ENCODE measurements at regions not wholly inside any gene's neighbourhood (a gene's known extent, or its start where the extent isn't known, plus 50 kb on each side); places are given as distances from the start of the nearest gene placed in this dataset.

DNA sequence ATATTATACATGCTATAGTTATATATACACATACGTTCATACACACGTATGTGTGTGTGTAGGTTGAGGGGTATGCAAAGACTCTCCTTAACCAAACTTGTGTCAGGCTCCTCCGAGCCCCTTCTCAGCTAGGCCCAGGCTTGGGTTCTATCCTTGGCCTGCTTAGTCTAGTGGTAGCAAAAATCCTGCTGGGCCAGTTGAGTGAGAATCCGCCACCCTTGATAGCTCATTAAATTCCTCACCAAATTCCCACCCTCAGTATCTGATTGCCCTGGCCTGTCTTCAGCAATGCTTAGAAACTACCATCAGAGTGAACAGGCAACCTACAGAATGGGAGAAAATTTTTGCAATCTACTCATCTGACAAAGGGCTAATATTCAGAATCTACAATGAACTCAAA is 126.5 kb downstream of the TSN start:
- peaks cover 10% of the 10 kb centered on the region for H3K27me3 ChIP-seq (replicated peaks; ENCODE audit: insufficient read depth)
- H3F3A ChIP-seq (ENCODE audit: insufficient read depth): no peaks in the 10 kb centered on the region
- in situ Hi-C loops (cut with MboI): no loop called here
- no peak overlapping the region for H3K4me3 ChIP-seq
- 64 to 74% methylated on average over 4 of the region's 4 CpGs for WGBS, 2 experiments (ENCODE audit: low coverage in 1 of 2, low lambda C conversion rate in 2 of 2, missing lambda C conversion rate in 2 of 2)
- H3K27ac ChIP-seq: no peak overlapping the region
- H3K36me3 ChIP-seq (ENCODE audit: low read depth): no peaks in the 10 kb centered on the region
- no peaks in the 10 kb centered on the region for H3K4me1 ChIP-seq (ENCODE audit: insufficient read depth)
- H3K4me2 ChIP-seq (ENCODE audit: unreplicated experiment): no peak overlapping the region
- H3K79me2 ChIP-seq (ENCODE audit: insufficient read depth): no peaks in the 10 kb centered on the region
- no peak for DNase-seq
- no peak overlapping the region for H3K9ac ChIP-seq
- H3K9me3 ChIP-seq (ENCODE audit: low read depth): no peaks in the 10 kb centered on the region
- no peaks in the 10 kb centered on the region for H4K20me1 ChIP-seq (ENCODE audit: insufficient read depth)
- H3K9me2 ChIP-seq (ENCODE audit: insufficient read depth): no peaks in the 10 kb centered on the region
- no peak overlapping the region for H2AFZ ChIP-seq
- TF ChIP-seq EZH2 (IDR thresholded peaks at IDR 0.05; ENCODE audit: insufficient read depth, poor library complexity, severe bottlenecking) (no peak), EZH2phosphoT487 (IDR thresholded peaks at IDR 0.05; ENCODE audit: insufficient read depth, low read depth) (no peak)

DNA sequence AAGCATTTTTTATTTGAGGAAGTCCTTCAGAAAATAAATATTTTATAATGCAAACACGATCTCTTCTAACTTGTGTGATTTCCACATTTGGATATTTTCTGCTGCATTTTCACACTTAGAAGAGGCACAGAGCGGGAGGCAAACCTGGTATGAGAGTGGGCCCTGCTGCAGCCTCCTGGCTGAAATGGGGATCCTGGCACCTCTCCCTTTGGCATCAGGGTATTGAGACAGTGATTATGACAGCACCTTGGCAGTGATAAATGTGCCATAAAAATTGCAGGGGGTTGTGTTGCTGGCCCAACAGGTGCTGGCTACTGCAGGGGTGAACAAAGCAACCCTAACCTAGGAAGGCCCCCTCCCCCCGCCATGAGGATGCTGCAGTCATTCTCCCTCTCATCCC is 128.6 kb downstream of the TSN start:
- TF ChIP-seq EZH2phosphoT487 (IDR thresholded peaks at IDR 0.05; ENCODE audit: insufficient read depth, low read depth) (no peak), EZH2 (IDR thresholded peaks at IDR 0.05; ENCODE audit: insufficient read depth, poor library complexity, severe bottlenecking) (no peak)
- Histone ChIP-seq H3K27ac (no peak overlapping the region), H3K79me2 (ENCODE audit: insufficient read depth) (no peaks in the 10 kb centered on the region), H3K36me3 (ENCODE audit: low read depth) (no peaks in the 10 kb centered on the region), H3K4me3 (no peak overlapping the region), H3F3A (ENCODE audit: insufficient read depth) (no peaks in the 10 kb centered on the region), H3K4me1 (ENCODE audit: insufficient read depth) (no peaks in the 10 kb centered on the region), H4K20me1 (ENCODE audit: insufficient read depth) (no peaks in the 10 kb centered on the region), H3K9me2 (ENCODE audit: insufficient read depth) (no peaks in the 10 kb centered on the region), H3K9ac (no peak overlapping the region), H3K27me3 (replicated peaks; ENCODE audit: insufficient read depth) (no peaks in the 10 kb centered on the region; the same call in 1 of the 2 replicates), H3K9me3 (ENCODE audit: low read depth) (no peaks in the 10 kb centered on the region), H2AFZ (no peak overlapping the region), H3K4me2 (ENCODE audit: unreplicated experiment) (no peak overlapping the region)
- in situ Hi-C loops (cut with MboI): no loop called here
- WGBS, 2 experiments (ENCODE audit: low coverage in 1 of 2, low lambda C conversion rate in 2 of 2, missing lambda C conversion rate in 2 of 2): 50 to 62% methylated on average over 3 of the region's 3 CpGs
- no peak for DNase-seq

DNA sequence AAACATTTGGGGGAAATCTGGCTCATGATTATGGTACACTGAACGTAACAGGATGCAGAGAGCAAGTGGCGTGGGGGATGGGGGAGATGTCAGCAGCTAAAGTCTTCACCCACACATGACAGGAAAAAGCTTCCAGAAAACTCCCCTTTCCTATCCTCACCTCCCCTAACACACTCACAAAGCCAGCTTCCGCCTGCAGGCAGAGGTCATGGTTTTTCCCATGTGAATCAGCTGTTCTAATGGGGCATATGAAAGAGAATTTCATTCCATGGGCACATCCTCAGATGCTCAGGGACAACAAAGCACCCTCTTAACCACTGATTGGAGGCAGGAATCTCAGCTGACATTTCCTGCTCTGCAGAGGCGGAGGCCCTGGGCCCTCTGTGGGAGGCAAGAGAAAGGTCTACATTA is 129.1 kb downstream of the TSN start:
- H2AFZ ChIP-seq: no peak overlapping the region
- no peak overlapping the region for H3K4me2 ChIP-seq (ENCODE audit: unreplicated experiment)
- H3K36me3 ChIP-seq (ENCODE audit: low read depth): no peaks in the 10 kb centered on the region
- WGBS, 2 experiments (ENCODE audit: low coverage in 1 of 2, low lambda C conversion rate in 2 of 2, missing lambda C conversion rate in 2 of 2): 61 to 62% methylated on average over 4 of the region's 4 CpGs
- no peak overlapping the region for H3K27ac ChIP-seq
- H3K9me2 ChIP-seq (ENCODE audit: insufficient read depth): no peaks in the 10 kb centered on the region
- no peaks in the 10 kb centered on the region for H4K20me1 ChIP-seq (ENCODE audit: insufficient read depth)
- no peaks in the 10 kb centered on the region for H3K9me3 ChIP-seq (ENCODE audit: low read depth)
- DNase-seq: no peak
- no peaks in the 10 kb centered on the region; the same call in 1 of the 2 replicates for H3K27me3 ChIP-seq (replicated peaks; ENCODE audit: insufficient read depth)
- in situ Hi-C loops (cut with MboI): no loop called here
- no peaks in the 10 kb centered on the region for H3K4me1 ChIP-seq (ENCODE audit: insufficient read depth)
- no peaks in the 10 kb centered on the region for H3K79me2 ChIP-seq (ENCODE audit: insufficient read depth)
- H3K9ac ChIP-seq: no peak overlapping the region
- H3K4me3 ChIP-seq: no peak overlapping the region
- H3F3A ChIP-seq (ENCODE audit: insufficient read depth): no peaks in the 10 kb centered on the region
- TF ChIP-seq EZH2phosphoT487 (IDR thresholded peaks at IDR 0.05; ENCODE audit: insufficient read depth, low read depth) (no peak), EZH2 (IDR thresholded peaks at IDR 0.05; ENCODE audit: insufficient read depth, poor library complexity, severe bottlenecking) (no peak)

DNA sequence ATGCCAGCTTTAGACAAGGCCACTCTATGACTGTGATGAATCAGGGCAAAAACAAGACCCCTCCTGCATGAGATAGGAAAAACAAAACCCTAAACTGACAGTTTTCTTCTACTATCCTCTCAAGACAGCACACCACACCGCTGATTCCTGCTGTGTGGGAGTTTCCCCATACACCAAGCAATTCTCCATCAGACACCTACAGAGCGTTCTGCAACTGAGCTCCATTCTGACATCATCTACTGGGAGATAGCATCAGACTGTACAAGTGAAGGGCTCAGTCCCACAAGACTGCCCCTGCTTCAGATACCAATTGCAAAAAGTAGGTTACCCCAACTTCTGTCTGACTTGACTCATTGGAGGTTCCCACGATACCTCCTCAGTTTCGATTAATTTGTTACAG is 130.6 kb downstream of the TSN start:
- no peaks in the 10 kb centered on the region for H3K9me2 ChIP-seq (ENCODE audit: insufficient read depth)
- no peak overlapping the region for H3K4me2 ChIP-seq (ENCODE audit: unreplicated experiment)
- H3K79me2 ChIP-seq (ENCODE audit: insufficient read depth): no peaks in the 10 kb centered on the region
- no peak overlapping the region for H2AFZ ChIP-seq
- H3K27me3 ChIP-seq (replicated peaks; ENCODE audit: insufficient read depth): no peaks in the 10 kb centered on the region; the same call in 1 of the 2 replicates
- H3K4me3 ChIP-seq: no peak overlapping the region
- no peaks in the 10 kb centered on the region for H3K9me3 ChIP-seq (ENCODE audit: low read depth)
- no peak overlapping the region for H3K9ac ChIP-seq
- no peak for DNase-seq
- no peaks in the 10 kb centered on the region for H3K36me3 ChIP-seq (ENCODE audit: low read depth)
- TF ChIP-seq EZH2 (IDR thresholded peaks at IDR 0.05; ENCODE audit: insufficient read depth, poor library complexity, severe bottlenecking): no peak
- no peak for TF ChIP-seq EZH2phosphoT487 (IDR thresholded peaks at IDR 0.05; ENCODE audit: insufficient read depth, low read depth)
- H3F3A ChIP-seq (ENCODE audit: insufficient read depth): no peaks in the 10 kb centered on the region
- no peaks in the 10 kb centered on the region for H4K20me1 ChIP-seq (ENCODE audit: insufficient read depth)
- H3K27ac ChIP-seq: no peak overlapping the region
- H3K4me1 ChIP-seq (ENCODE audit: insufficient read depth): no peaks in the 10 kb centered on the region
- 83 to 88% methylated on average over 4 of the region's 4 CpGs for WGBS, 2 experiments (ENCODE audit: low coverage in 1 of 2, low lambda C conversion rate in 2 of 2, missing lambda C conversion rate in 2 of 2)
- in situ Hi-C loops (cut with MboI): no loop called here
